Endodermal cell (in vitro differentiated cells): ENCODE measurements at regions not wholly inside any gene's neighbourhood (a gene's known extent, or its start where the extent isn't known, plus 50 kb on each side); places are given as distances from the start of the nearest gene placed in this dataset.

Source experiments
- DNase-seq: peaks from one replicate; pipeline ENCODE4 v3.0.0-alpha.2; 2017
- H3K27ac ChIP-seq: 2 replicates; pipeline ENCODE4 v1.5.1; 2013; ENCODE audit warnings: mild to moderate bottlenecking, low read depth, low read length, moderate library complexity
- H3K27me3 ChIP-seq: 2 replicates; pipeline ENCODE4 v1.6.1; 2013; ENCODE audit warnings: mild to moderate bottlenecking, low read length, moderate library complexity; ENCODE audit not compliant: insufficient read depth, control insufficient read depth, poor library complexity, severe bottlenecking
- H3K36me3 ChIP-seq: 2 replicates; pipeline ENCODE4 v1.7.0; 2013; ENCODE audit warnings: mild to moderate bottlenecking, low read length, moderate library complexity; ENCODE audit not compliant: control insufficient read depth, insufficient read depth
- H3K4me1 ChIP-seq: one replicate; pipeline ENCODE4 v1.7.0; 2013; ENCODE audit warnings: low read length; ENCODE audit not compliant: control insufficient read depth, insufficient read depth
- H3K4me3 ChIP-seq: 2 replicates; pipeline ENCODE4 v1.5.1; 2013; ENCODE audit warnings: mild to moderate bottlenecking, low read length, moderate library complexity
- H3K9ac ChIP-seq: 2 replicates; pipeline ENCODE4 v1.6.1; 2013; ENCODE audit warnings: mild to moderate bottlenecking, low read length, moderate library complexity; ENCODE audit not compliant: poor library complexity, severe bottlenecking; ENCODE audit errors: extremely low read depth
- H3K9me3 ChIP-seq: 2 replicates; pipeline ENCODE4 v1.6.1; 2013; ENCODE audit warnings: mild to moderate bottlenecking, low read length, moderate library complexity; ENCODE audit not compliant: control insufficient read depth
- H3K27ac Mint-ChIP-seq: 2 replicates; pipeline ENCODE4 v1.8.0; 2020; ENCODE audit warnings: mixed read lengths
- H3K27me3 Mint-ChIP-seq: 2 replicates; pipeline ENCODE4 v1.8.0; 2021; ENCODE audit warnings: mild to moderate bottlenecking, mixed read lengths; ENCODE audit not compliant: insufficient read depth
- H3K36me3 Mint-ChIP-seq: 2 replicates; pipeline ENCODE4 v1.8.0; 2020; ENCODE audit warnings: low read depth, mixed read lengths
- H3K4me1 Mint-ChIP-seq: 2 replicates; pipeline ENCODE4 v1.8.0; 2020; ENCODE audit warnings: mixed read lengths
- H3K4me3 Mint-ChIP-seq: 2 replicates; pipeline ENCODE4 v1.8.0; 2020; ENCODE audit warnings: mild to moderate bottlenecking, moderate library complexity, mixed read lengths
- H3K9me3 Mint-ChIP-seq: 2 replicates; pipeline ENCODE4 v1.8.0; 2020; ENCODE audit warnings: mild to moderate bottlenecking, mixed read lengths
- WGBS, 2 experiments: methylation state at CpG; one replicate each; pipeline versions ENCODE4 v1.1.5 to v1.1.7; 2013; ENCODE audit warnings: missing lambda C conversion rate in 2 of 2, mixed read lengths in 1 of 2; ENCODE audit not compliant: insufficient coverage in 1 of 2, insufficient read length in 1 of 2; 5-methylcytosine and 5-hydroxymethylcytosine counted together
- TF ChIP-seq, protein P1 (sequence below): fragments of 200-600 bp; sonication (generic); conservative IDR thresholded peaks from 2 replicates; pipeline ENCODE4 v1.5.0; 2021; ENCODE audit warnings: antibody characterized with exemption, mild to moderate bottlenecking

DNA sequence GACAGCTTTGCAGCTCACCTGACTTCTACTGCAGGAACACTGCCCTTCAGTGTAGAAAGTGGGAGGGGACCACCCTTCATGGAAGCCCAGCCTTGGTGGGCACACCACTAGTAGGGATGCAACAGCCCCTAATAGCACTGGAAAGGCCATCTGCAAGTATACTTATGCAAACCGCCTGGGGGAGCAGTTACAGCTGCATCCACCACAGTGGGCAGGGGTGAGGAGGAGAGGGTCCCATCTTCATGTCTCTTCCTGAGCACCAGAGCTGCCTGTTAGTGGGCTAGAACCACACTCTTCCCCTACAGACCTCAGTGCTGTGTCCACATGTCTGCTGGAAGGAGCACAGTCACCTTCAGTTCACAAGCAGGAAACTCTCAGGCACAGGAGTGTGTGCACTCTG lies 66.2 kb upstream of the LHX8 start:
- 82% methylated on average over 1 of the region's 1 CpG; no CpG with 5 or more reads in 1 of the 2 experiments for WGBS, 2 experiments
- Histone ChIP-seq H3K9ac (no peak overlapping the region), H3K27me3 (no peaks in the 10 kb centered on the region), H3K4me3 (no peak overlapping the region), H3K36me3 (no peaks in the 10 kb centered on the region), H3K27ac (no peak overlapping the region), H3K4me1 (no peaks in the 10 kb centered on the region), H3K9me3 (no peaks in the 10 kb centered on the region)
- H3K4me1 Mint-ChIP-seq: peaks cover 2% of the 10 kb centered on the region
- TF ChIP-seq, protein P1, sequence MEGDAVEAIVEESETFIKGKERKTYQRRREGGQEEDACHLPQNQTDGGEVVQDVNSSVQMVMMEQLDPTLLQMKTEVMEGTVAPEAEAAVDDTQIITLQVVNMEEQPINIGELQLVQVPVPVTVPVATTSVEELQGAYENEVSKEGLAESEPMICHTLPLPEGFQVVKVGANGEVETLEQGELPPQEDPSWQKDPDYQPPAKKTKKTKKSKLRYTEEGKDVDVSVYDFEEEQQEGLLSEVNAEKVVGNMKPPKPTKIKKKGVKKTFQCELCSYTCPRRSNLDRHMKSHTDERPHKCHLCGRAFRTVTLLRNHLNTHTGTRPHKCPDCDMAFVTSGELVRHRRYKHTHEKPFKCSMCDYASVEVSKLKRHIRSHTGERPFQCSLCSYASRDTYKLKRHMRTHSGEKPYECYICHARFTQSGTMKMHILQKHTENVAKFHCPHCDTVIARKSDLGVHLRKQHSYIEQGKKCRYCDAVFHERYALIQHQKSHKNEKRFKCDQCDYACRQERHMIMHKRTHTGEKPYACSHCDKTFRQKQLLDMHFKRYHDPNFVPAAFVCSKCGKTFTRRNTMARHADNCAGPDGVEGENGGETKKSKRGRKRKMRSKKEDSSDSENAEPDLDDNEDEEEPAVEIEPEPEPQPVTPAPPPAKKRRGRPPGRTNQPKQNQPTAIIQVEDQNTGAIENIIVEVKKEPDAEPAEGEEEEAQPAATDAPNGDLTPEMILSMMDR: peak; percentile 40
- no peaks in the 10 kb centered on the region for H3K36me3 Mint-ChIP-seq
- no peaks in the 10 kb centered on the region for H3K9me3 Mint-ChIP-seq
- DNase-seq: peak; percentile 59
- no peak overlapping the region for H3K4me3 Mint-ChIP-seq
- peaks cover 6% of the 10 kb centered on the region for H3K27me3 Mint-ChIP-seq
- H3K27ac Mint-ChIP-seq: no peak overlapping the region

DNA sequence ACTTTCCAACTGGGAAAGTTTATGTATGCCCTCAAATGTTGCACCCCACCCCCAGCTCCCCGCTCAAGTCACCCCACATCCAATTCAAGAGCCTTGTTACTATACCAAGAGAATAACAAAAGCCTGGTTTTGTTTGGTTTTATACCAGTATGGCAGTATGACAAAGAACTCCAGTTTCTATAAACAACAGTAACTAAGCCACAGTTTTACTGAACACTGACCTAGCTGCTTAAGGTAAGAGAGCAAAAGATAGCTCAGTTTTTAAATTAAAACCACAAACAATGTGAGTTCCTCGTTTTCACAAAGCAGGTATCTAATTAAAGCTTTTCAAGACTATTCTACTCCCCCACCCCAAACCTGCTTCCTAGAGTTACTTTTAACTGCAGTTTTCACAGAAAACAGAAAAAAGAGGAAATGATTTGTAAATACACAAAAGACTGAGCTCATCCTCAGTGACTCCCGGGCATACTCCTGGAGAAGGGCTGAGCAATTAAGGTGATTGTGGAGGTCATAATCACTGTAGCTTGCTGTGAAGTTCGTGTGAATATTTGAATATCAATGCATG lies 59.3 kb upstream of the LHX8 start:
- Mint-ChIP-seq H3K4me3 (no peak overlapping the region), H3K27ac (peak overlapping the region; percentile 85), H3K4me1 (peaks cover 21% of the 10 kb centered on the region), H3K9me3 (no peaks in the 10 kb centered on the region), H3K27me3 (peaks cover 42% of the 10 kb centered on the region), H3K36me3 (no peaks in the 10 kb centered on the region)
- Histone ChIP-seq H3K27ac (peak overlapping the region; percentile 48), H3K4me1 (no peaks in the 10 kb centered on the region), H3K4me3 (no peak overlapping the region), H3K36me3 (no peaks in the 10 kb centered on the region), H3K9ac (no peak overlapping the region), H3K27me3 (peaks cover 12% of the 10 kb centered on the region), H3K9me3 (no peaks in the 10 kb centered on the region)
- DNase-seq: no peak
- TF ChIP-seq, protein P1: no peak
- WGBS, 2 experiments: 22 to 33% methylated on average over 1 to 4 of the region's 4 CpGs

DNA sequence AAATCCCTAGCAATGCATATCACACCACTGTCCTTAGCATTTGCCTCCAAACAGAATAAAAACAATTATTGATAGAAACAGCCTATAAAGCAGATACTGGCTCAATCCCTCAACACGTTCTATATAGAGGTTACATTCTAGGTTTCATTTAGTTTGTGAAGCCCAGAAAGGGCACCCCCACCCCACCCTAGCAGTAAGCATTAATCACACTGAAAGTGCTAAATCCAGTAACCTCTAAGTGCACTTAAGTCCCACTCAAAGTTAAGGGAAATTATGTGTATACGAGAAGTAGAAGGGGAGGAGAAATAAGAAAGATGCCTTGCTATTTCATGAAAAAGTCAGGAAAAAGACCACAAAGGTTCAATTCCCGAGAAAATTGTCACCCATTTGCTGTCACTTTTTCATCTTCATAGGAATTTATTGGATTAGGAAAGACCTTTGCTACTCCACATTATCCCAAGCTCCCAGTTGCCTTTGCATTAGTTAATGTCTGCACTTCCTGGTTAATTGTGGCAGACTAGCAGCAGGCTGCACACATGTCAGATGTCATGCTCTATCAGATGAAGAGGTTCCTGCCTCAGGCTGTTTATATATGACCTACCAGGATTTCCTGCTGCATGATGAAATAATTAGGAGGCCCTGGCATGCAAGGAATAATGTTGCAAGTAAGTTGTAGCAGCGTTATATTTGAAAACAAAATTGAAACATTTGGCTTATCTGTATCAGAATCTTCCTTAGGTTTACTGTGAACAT lies 54.5 kb upstream of the LHX8 start:
- Mint-ChIP-seq H3K27me3 (peaks cover 61% of the 10 kb centered on the region), H3K36me3 (no peaks in the 10 kb centered on the region), H3K9me3 (no peaks in the 10 kb centered on the region), H3K4me1 (peaks cover 32% of the 10 kb centered on the region), H3K4me3 (no peak overlapping the region), H3K27ac (no peak overlapping the region)
- WGBS, 2 experiments: 63 to 100% methylated on average over 1 to 4 of the region's 4 CpGs
- Histone ChIP-seq H3K27ac (no peak overlapping the region), H3K9ac (no peak overlapping the region), H3K27me3 (peaks cover 12% of the 10 kb centered on the region), H3K36me3 (no peaks in the 10 kb centered on the region), H3K4me3 (no peak overlapping the region), H3K9me3 (no peaks in the 10 kb centered on the region), H3K4me1 (no peaks in the 10 kb centered on the region)
- TF ChIP-seq, protein P1: no peak
- no peak for DNase-seq
